ENCODE measurements at regions not wholly inside any gene's neighbourhood (a gene's known extent, or its start where the extent isn't known, plus 50 kb on each side); places are given as distances from the start of the nearest gene placed in this dataset.

- DNase-seq = peak; percentile 19
Measured at GRCh38 chrX:8971116-8971515, 62.8 kb downstream of the FAM9B start.

- DNase-seq = no peak
Measured at GRCh38 chrX:8969378-8969777, 64.5 kb downstream of the FAM9B start.

GRCh38 chrX:8967461-8967860 lies 66.5 kb downstream of the FAM9B start:
- no peak for DNase-seq

- no peak for DNase-seq
Measured at GRCh38 chrX:8960957-8961468, 72.9 kb downstream of the FAM9B start.

GRCh38 chrX:8955511-8955910 lies 78.4 kb downstream of the FAM9B start:
- DNase-seq = no peak

- DNase-seq = no peak
Measured at GRCh38 chrX:8946563-8946962, 87.4 kb downstream of the FAM9B start.

GRCh38 chrX:8939322-8939721 lies 94.6 kb downstream of the FAM9B start:
- no peak for DNase-seq

- no peak for DNase-seq
Measured at GRCh38 chrX:8927701-8928100, 106.2 kb downstream of the FAM9B start.

- no peak for DNase-seq
Measured at GRCh38 chrX:8927066-8927635, 106.8 kb downstream of the FAM9B start.

- DNase-seq = no peak
Measured at GRCh38 chrX:8921615-8922014, 112.3 kb downstream of the FAM9B start.

GRCh38 chrX:8919801-8920200 lies 114.1 kb downstream of the FAM9B start:
- no peak for DNase-seq

GRCh38 chrX:8916697-8917096 lies 115.5 kb upstream of the FAM9A start:
- DNase-seq = no peak

GRCh38 chrX:8914681-8915080 lies 113.5 kb upstream of the FAM9A start:
- no peak for DNase-seq

- DNase-seq = no peak
Measured at GRCh38 chrX:8913655-8914409, 112.6 kb upstream of the FAM9A start.

- no peak for DNase-seq
Measured at GRCh38 chrX:8907688-8908087, 106.5 kb upstream of the FAM9A start.

GRCh38 chrX:8906299-8906938 lies 105.2 kb upstream of the FAM9A start:
- no peak for DNase-seq

GRCh38 chrX:8897259-8897658 lies 96.1 kb upstream of the FAM9A start:
- DNase-seq = no peak

GRCh38 chrX:8890794-8891193 lies 89.6 kb upstream of the FAM9A start:
- no peak for DNase-seq

- no peak for DNase-seq
Measured at GRCh38 chrX:8887004-8887403, 85.8 kb upstream of the FAM9A start.

- no peak for DNase-seq
Measured at GRCh38 chrX:8879750-8880149, 78.6 kb upstream of the FAM9A start.

GRCh38 chrX:8873956-8874355 lies 72.8 kb upstream of the FAM9A start:
- no peak for DNase-seq

GRCh38 chrX:8873102-8873501 lies 71.9 kb upstream of the FAM9A start:
- no peak for DNase-seq

- no peak for DNase-seq
Measured at GRCh38 chrX:8870411-8870810, 69.2 kb upstream of the FAM9A start.

GRCh38 chrX:8869812-8870211 lies 68.6 kb upstream of the FAM9A start:
- no peak for DNase-seq

Data from NCI-H1694 treated with DMSO at 0.1 percent for 48 hours (cell line).